AG04450 (cell line): ENCODE measurements at regions not wholly inside any gene's neighbourhood (a gene's known extent, or its start where the extent isn't known, plus 50 kb on each side); places are given as distances from the start of the nearest gene placed in this dataset.

ENCODE experiments used
- CTCF ChIA-PET: fragments of 300-600, 350-600 bp; formaldehyde crosslinking; extraction: SDS; loops from one replicate; lab custom pipeline; 2022; ENCODE audit warnings: antibody characterized with exemption, inconsistent platforms; lab: Charles Lee
- POLR2A ChIA-PET: fragments of 350-600 bp; formaldehyde crosslinking; extraction: SDS; loops from one replicate; lab custom pipeline; 2021; ENCODE audit warnings: antibody characterized with exemption, inconsistent platforms; lab: Yijun Ruan, JAX
- DNase-seq: peaks from one replicate; pipeline ENCODE4 v3.0.0-alpha.2; 2011; ENCODE audit warnings: low read depth, low spot score
- H3K27ac ChIP-seq: one replicate; pipeline ENCODE4 v1.5.1; 2012; ENCODE audit warnings: low read depth, low read length, control low read depth
- H3K27me3 ChIP-seq: one replicate; pipeline ENCODE4 v1.6.0; 2012; ENCODE audit warnings: low read length; ENCODE audit not compliant: control insufficient read depth, insufficient read depth
- H3K4me3 ChIP-seq: 2 replicates; pipeline ENCODE4 v1.5.1; 2011; ENCODE audit warnings: mild to moderate bottlenecking, low read depth, low read length, control low read depth
- H3K9me3 ChIP-seq: 2 replicates; pipeline ENCODE4 v1.5.1; 2012; ENCODE audit warnings: low read length; ENCODE audit not compliant: control insufficient read depth, insufficient read depth
- CTCF ChIP-seq: IDR thresholded peaks from 2 replicates; pipeline ENCODE4 v1.5.1; 2011; ENCODE audit warnings: low read depth, low read length, control low read depth, inconsistent platforms

- CTCF ChIA-PET: no interaction called here
- no peak for DNase-seq
- H3K27me3 ChIP-seq: no peaks in the 10 kb centered on the region
- no peak for TF ChIP-seq CTCF
- H3K4me3 ChIP-seq: no peak overlapping the region
- POLR2A ChIA-PET: no interaction called here
- no peak overlapping the region for H3K27ac ChIP-seq
- no peaks in the 10 kb centered on the region for H3K9me3 ChIP-seq
These were observed 266.9 kb upstream of the CITED2 start for GRCh38 chr6:139641376-139641775.

- Histone ChIP-seq H3K9me3 (no peaks in the 10 kb centered on the region), H3K27ac (no peak overlapping the region), H3K4me3 (no peak overlapping the region), H3K27me3 (no peaks in the 10 kb centered on the region)
- ChIA-PET CTCF (no interaction called here), POLR2A (no interaction called here)
- no peak for DNase-seq
- no peak for TF ChIP-seq CTCF
These were observed 266.5 kb upstream of the CITED2 start for GRCh38 chr6:139640921-139641320.

DNA sequence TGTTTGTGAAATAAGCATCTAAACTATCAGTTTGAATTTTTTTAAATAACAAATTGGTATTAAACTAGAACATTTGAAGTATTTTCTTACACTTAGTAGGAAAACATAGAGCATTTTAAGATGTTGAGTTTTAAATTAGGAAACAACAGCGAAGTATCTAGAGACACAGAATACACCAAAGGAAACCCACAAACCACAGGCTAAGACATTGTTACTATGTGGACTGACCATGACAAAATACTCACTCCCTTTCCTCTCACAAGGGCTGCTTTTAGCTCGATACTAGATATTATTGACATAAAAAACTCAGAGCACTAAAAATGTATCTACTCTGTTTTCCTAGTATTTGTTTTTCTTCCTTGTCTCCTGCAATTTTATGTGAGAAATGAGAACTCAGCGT, 266.0 kb upstream of the CITED2 start:
- H3K27me3 ChIP-seq: no peaks in the 10 kb centered on the region
- no peak overlapping the region for H3K27ac ChIP-seq
- DNase-seq: no peak
- TF ChIP-seq CTCF: no peak
- CTCF ChIA-PET: no interaction called here
- POLR2A ChIA-PET: no interaction called here
- no peak overlapping the region for H3K4me3 ChIP-seq
- no peaks in the 10 kb centered on the region for H3K9me3 ChIP-seq

- no peak for DNase-seq
- POLR2A ChIA-PET: no interaction called here
- TF ChIP-seq CTCF: no peak
- Histone ChIP-seq H3K4me3 (no peak overlapping the region), H3K9me3 (no peaks in the 10 kb centered on the region), H3K27ac (no peak overlapping the region), H3K27me3 (no peaks in the 10 kb centered on the region)
- CTCF ChIA-PET: interaction anchor here (0.7 kb wide), 1 partner anchor 21 kb away, joined by 3 read pairs; no protein-coding TSS in a partner anchor
These were observed 265.1 kb upstream of the CITED2 start for GRCh38 chr6:139639507-139639906.

DNA sequence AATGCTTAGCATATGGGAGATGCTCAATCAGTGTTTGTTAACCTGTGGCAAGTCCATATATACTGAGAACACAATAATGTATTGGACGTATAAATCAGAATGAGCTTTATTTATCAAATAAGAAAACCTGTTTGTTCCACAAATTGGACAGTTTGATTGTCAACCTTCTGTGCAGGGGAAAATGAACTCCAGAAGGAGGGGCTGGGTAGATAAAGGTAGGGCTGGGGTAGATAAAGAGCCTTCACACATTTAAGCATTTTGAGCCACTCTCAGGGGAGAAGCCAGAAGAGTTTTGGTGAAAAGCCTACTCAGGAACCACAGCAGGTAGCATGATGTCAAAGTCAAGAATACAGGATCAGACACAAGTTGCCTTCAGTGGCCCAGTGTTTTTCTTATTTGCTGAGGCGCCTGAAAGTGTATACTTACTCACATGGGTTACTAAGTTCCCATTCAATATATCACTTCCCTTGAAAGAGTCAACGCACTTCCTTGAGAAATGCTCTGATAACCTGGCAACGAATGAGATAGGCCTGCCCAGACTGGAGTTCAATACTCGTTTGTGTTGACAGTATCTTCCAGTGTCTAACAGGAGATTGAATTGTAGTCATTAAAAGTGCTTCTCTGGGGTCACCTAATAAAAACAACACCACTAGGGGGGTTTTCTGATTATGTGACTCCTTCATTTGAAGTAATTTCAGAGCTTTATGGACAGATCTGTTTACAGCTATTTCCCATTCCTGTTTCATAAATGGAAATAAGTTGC, 263.9 kb upstream of the CITED2 start:
- H3K4me3 ChIP-seq: no peak overlapping the region
- ChIA-PET POLR2A (no interaction called here), CTCF (no interaction called here)
- no peaks in the 10 kb centered on the region for H3K9me3 ChIP-seq
- no peak for DNase-seq
- no peaks in the 10 kb centered on the region for H3K27me3 ChIP-seq
- H3K27ac ChIP-seq: no peak overlapping the region
- TF ChIP-seq CTCF: no peak
